ENCODE measurements at regions not wholly inside any gene's neighbourhood (a gene's known extent, or its start where the extent isn't known, plus 50 kb on each side); places are given as distances from the start of the nearest gene placed in this dataset.

DNA sequence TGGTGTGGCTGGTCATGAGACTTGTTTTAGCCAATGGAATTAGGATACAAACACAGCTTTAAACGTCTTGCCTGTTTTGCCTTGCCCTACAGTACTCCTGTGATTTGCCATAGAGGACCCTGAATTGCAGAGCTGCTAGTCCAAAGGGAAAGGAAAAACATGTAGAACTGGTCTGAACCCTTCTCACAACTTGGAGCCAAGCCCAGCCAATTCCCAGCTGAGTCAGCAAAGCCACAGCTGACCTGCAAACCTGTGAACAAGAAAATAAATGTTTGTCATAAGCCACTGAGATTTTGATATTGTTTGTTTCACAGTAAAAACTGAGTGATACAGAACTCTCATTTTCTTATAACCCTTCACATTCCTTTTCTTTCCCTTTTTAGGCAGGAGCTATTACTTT, 360.5 kb upstream of the API5 start:
- no peak for ATAC-seq
- in situ Hi-C loops (cut with HindIII; ENCODE audit: low pct_unique_long_range_greater_than_20kb, low sequenced_read_pairs), result no loop called here
- Histone ChIP-seq H3K4me1 (ENCODE audit: control insufficient read depth, insufficient read depth, low read length) (no peaks in the 10 kb centered on the region), H3K4me3 (ENCODE audit: low read depth in 2 of 2, low read length in 2 of 2) (no peak overlapping the region), H3K36me3 (ENCODE audit: control insufficient read depth, insufficient read depth, low read length) (no peaks in the 10 kb centered on the region), H3K27ac (ENCODE audit: low read length) (no peak overlapping the region), H3K27me3 (ENCODE audit: control insufficient read depth, insufficient read depth, low read length) (no peaks in the 10 kb centered on the region), H3K9me3 (ENCODE audit: control insufficient read depth, insufficient read depth, low read depth, low read length) (no peaks in the 10 kb centered on the region)
- BruUV-seq (replicated peaks), result no TSS peak
- CTCF ChIA-PET, result no interaction called here
- POLR2A ChIA-PET, result no interaction called here
- intact Hi-C loops (cut with micrococcal nuclease; ENCODE audit: unreplicated experiment), result no loop called here
- no peak for DNase-seq (ENCODE audit: low read depth, low spot score)
- TF ChIP-seq POLR2AphosphoS5 (IDR thresholded peaks at IDR 0.05; ENCODE audit: low read depth, low read length) (no peak), TCF7L2 (IDR thresholded peaks at IDR 0.05; ENCODE audit: low read depth, low read length) (no peak), SIN3A (IDR thresholded peaks at IDR 0.05; ENCODE audit: borderline replicate concordance, insufficient read depth, low read depth, low read length) (no peak)
- TF ChIP-seq, protein P1, sequence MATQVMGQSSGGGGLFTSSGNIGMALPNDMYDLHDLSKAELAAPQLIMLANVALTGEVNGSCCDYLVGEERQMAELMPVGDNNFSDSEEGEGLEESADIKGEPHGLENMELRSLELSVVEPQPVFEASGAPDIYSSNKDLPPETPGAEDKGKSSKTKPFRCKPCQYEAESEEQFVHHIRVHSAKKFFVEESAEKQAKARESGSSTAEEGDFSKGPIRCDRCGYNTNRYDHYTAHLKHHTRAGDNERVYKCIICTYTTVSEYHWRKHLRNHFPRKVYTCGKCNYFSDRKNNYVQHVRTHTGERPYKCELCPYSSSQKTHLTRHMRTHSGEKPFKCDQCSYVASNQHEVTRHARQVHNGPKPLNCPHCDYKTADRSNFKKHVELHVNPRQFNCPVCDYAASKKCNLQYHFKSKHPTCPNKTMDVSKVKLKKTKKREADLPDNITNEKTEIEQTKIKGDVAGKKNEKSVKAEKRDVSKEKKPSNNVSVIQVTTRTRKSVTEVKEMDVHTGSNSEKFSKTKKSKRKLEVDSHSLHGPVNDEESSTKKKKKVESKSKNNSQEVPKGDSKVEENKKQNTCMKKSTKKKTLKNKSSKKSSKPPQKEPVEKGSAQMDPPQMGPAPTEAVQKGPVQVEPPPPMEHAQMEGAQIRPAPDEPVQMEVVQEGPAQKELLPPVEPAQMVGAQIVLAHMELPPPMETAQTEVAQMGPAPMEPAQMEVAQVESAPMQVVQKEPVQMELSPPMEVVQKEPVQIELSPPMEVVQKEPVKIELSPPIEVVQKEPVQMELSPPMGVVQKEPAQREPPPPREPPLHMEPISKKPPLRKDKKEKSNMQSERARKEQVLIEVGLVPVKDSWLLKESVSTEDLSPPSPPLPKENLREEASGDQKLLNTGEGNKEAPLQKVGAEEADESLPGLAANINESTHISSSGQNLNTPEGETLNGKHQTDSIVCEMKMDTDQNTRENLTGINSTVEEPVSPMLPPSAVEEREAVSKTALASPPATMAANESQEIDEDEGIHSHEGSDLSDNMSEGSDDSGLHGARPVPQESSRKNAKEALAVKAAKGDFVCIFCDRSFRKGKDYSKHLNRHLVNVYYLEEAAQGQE (IDR thresholded peaks at IDR 0.05; ENCODE audit: insufficient read depth in 1 of 2, low read depth in 2 of 2, low read length in 1 of 2), result no peak
- TF ChIP-seq, protein P2, sequence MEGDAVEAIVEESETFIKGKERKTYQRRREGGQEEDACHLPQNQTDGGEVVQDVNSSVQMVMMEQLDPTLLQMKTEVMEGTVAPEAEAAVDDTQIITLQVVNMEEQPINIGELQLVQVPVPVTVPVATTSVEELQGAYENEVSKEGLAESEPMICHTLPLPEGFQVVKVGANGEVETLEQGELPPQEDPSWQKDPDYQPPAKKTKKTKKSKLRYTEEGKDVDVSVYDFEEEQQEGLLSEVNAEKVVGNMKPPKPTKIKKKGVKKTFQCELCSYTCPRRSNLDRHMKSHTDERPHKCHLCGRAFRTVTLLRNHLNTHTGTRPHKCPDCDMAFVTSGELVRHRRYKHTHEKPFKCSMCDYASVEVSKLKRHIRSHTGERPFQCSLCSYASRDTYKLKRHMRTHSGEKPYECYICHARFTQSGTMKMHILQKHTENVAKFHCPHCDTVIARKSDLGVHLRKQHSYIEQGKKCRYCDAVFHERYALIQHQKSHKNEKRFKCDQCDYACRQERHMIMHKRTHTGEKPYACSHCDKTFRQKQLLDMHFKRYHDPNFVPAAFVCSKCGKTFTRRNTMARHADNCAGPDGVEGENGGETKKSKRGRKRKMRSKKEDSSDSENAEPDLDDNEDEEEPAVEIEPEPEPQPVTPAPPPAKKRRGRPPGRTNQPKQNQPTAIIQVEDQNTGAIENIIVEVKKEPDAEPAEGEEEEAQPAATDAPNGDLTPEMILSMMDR (IDR thresholded peaks at IDR 0.05), result no peak

DNA sequence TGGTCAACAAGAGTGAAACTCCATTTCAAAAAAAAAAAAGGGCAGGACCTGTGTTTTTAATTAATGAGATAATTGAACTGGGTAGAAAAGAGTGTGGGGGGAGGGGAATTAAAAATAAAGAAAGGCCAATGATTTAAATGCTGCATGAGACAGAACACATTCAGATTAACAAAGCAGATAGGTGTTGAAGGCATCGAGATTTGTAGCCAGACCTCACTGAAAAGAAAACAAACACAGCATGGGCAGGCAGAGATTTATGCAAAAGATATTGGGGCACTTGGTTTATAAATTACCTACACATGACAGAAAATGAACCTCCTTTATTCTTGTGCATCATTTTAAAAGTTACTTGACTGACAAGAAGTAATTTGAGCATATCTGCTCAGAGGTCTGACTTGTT, 354.0 kb upstream of the API5 start:
- Histone ChIP-seq H3K27ac (ENCODE audit: low read length) (no peak overlapping the region), H3K4me3 (ENCODE audit: low read depth in 2 of 2, low read length in 2 of 2) (no peak overlapping the region), H3K27me3 (ENCODE audit: control insufficient read depth, insufficient read depth, low read length) (no peaks in the 10 kb centered on the region), H3K36me3 (ENCODE audit: control insufficient read depth, insufficient read depth, low read length) (no peaks in the 10 kb centered on the region), H3K9me3 (ENCODE audit: control insufficient read depth, insufficient read depth, low read depth, low read length) (no peaks in the 10 kb centered on the region), H3K4me1 (ENCODE audit: control insufficient read depth, insufficient read depth, low read length) (no peaks in the 10 kb centered on the region)
- intact Hi-C loops (cut with micrococcal nuclease; ENCODE audit: unreplicated experiment), result no loop called here
- ChIA-PET CTCF (no interaction called here), POLR2A (no interaction called here)
- in situ Hi-C loops (cut with HindIII; ENCODE audit: low pct_unique_long_range_greater_than_20kb, low sequenced_read_pairs), result no loop called here
- no TSS peak for BruUV-seq (replicated peaks)
- TF ChIP-seq, protein P2 (IDR thresholded peaks at IDR 0.05), result no peak
- no peak for TF ChIP-seq POLR2AphosphoS5 (IDR thresholded peaks at IDR 0.05; ENCODE audit: low read depth, low read length)
- no peak for TF ChIP-seq SIN3A (IDR thresholded peaks at IDR 0.05; ENCODE audit: borderline replicate concordance, insufficient read depth, low read depth, low read length)
- DNase-seq (ENCODE audit: low read depth, low spot score) (no peak), ATAC-seq (no peak)

DNA sequence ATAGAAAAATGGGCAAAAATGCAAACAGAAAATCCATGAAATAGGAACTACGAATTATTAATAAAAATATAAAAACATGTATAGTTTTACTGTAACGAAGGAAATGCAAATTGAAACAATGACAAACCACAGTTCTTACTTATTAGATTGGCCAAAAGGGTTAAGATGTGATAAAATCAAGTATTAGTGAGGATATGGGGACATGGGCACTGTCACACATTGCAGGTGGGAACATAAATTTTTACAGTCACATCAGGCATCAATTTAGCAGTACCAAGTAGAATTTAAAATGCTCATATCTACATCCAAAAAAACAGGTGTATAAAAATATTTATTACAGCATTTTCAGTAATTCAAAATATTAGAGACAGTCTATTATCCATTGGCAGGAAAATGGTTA, 353.2 kb upstream of the API5 start:
- no peak for DNase-seq (ENCODE audit: low read depth, low spot score)
- TF ChIP-seq, protein P1 (IDR thresholded peaks at IDR 0.05; ENCODE audit: insufficient read depth in 1 of 2, low read depth in 2 of 2, low read length in 1 of 2), result no peak
- no peak for TF ChIP-seq SIN3A (IDR thresholded peaks at IDR 0.05; ENCODE audit: borderline replicate concordance, insufficient read depth, low read depth, low read length)
- no peak for TF ChIP-seq POLR2AphosphoS5 (IDR thresholded peaks at IDR 0.05; ENCODE audit: low read depth, low read length)
- no peak for TF ChIP-seq TCF7L2 (IDR thresholded peaks at IDR 0.05; ENCODE audit: low read depth, low read length)
- TF ChIP-seq, protein P2 (IDR thresholded peaks at IDR 0.05), result no peak
- BruUV-seq (replicated peaks), result no TSS peak
- H3K36me3 ChIP-seq (ENCODE audit: control insufficient read depth, insufficient read depth, low read length), result no peaks in the 10 kb centered on the region
- no peak overlapping the region for H3K27ac ChIP-seq (ENCODE audit: low read length)
- H3K27me3 ChIP-seq (ENCODE audit: control insufficient read depth, insufficient read depth, low read length), result no peaks in the 10 kb centered on the region
- H3K9me3 ChIP-seq (ENCODE audit: control insufficient read depth, insufficient read depth, low read depth, low read length), result no peaks in the 10 kb centered on the region
- in situ Hi-C loops (cut with HindIII; ENCODE audit: low pct_unique_long_range_greater_than_20kb, low sequenced_read_pairs), result no loop called here
- POLR2A ChIA-PET, result no interaction called here
- H3K4me1 ChIP-seq (ENCODE audit: control insufficient read depth, insufficient read depth, low read length), result no peaks in the 10 kb centered on the region
- intact Hi-C loops (cut with micrococcal nuclease; ENCODE audit: unreplicated experiment), result no loop called here
- CTCF ChIA-PET, result no interaction called here
- H3K4me3 ChIP-seq (ENCODE audit: low read depth in 2 of 2, low read length in 2 of 2), result no peak overlapping the region
- no peak for ATAC-seq

Data from Panc1 (cell line).